ENCODE measurements at regions not wholly inside any gene's neighbourhood (a gene's known extent, or its start where the extent isn't known, plus 50 kb on each side); places are given as distances from the start of the nearest gene placed in this dataset.

DNA sequence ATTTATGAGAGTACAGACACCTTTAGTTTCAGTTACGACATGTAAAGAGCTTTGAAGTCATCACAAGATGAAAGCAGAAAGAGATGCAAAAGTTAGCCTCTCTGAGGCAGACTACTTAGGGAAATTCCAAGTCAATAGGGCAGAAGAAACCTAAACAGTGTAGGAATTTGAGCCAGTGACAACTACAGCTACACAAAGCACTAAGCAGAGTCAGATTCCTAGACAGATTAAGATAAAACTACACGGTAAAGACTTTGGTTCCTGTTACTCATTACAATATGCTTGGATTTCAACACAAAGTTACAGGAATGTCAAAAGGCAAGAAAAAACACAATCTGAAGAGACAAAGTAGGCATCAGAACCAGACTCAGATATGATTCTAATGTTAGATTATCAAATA is 1302.3 kb downstream of the FSCB start:
- Histone ChIP-seq H3K9me3 (no peaks in the 10 kb centered on the region), H3K4me1 (no peaks in the 10 kb centered on the region), H3K36me3 (no peaks in the 10 kb centered on the region), H3K4me3 (no peak overlapping the region), H3K27me3 (replicated peaks in 1 of 7) (no peaks in the 10 kb centered on the region), H3K27ac (no peak overlapping the region)
- intact Hi-C loops (cut with DNase I; ENCODE audit: low total_unique reads): no loop called here
- no peak for DNase-seq
- 67 to 83% (median 74%) methylated on average over 2 of the region's 2 CpGs for WGBS, 5 donors
- TF ChIP-seq POLR2A (IDR thresholded peaks at IDR 0.05): no peak
- TF ChIP-seq, protein P1, sequence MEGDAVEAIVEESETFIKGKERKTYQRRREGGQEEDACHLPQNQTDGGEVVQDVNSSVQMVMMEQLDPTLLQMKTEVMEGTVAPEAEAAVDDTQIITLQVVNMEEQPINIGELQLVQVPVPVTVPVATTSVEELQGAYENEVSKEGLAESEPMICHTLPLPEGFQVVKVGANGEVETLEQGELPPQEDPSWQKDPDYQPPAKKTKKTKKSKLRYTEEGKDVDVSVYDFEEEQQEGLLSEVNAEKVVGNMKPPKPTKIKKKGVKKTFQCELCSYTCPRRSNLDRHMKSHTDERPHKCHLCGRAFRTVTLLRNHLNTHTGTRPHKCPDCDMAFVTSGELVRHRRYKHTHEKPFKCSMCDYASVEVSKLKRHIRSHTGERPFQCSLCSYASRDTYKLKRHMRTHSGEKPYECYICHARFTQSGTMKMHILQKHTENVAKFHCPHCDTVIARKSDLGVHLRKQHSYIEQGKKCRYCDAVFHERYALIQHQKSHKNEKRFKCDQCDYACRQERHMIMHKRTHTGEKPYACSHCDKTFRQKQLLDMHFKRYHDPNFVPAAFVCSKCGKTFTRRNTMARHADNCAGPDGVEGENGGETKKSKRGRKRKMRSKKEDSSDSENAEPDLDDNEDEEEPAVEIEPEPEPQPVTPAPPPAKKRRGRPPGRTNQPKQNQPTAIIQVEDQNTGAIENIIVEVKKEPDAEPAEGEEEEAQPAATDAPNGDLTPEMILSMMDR (IDR thresholded peaks at IDR 0.05 in 8 of 11, conservative IDR thresholded peaks at IDR 0.05 in 3 of 11): no peak
- no peak for TF ChIP-seq POLR2AphosphoS5 (IDR thresholded peaks at IDR 0.05)

DNA sequence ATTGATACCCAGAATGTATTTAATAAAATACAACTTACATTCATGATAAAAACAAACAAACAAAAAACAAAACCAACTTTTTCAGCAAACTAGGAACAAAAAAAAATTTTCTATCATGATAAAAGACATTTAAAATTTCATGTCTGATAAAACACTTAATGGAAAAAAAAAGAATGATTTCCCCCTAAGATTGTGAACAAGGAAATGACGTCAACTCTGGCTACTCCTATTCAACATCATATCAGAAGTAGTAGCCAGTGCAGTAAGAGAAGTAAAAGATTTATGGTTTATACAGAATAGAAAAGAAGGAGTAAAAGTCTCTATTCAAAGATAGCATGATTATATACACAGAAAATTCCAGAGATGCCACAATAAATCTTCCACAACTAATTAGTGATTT is 1306.6 kb downstream of the FSCB start:
- H3K4me1 ChIP-seq: no peaks in the 10 kb centered on the region
- no peak for DNase-seq
- WGBS, 5 donors: 54 to 83% (median 76%) methylated on average over 1 of the region's 1 CpG
- intact Hi-C loops (cut with DNase I; ENCODE audit: low total_unique reads): no loop called here
- no peaks in the 10 kb centered on the region for H3K36me3 ChIP-seq
- H3K9me3 ChIP-seq: no peaks in the 10 kb centered on the region
- TF ChIP-seq POLR2AphosphoS5 (IDR thresholded peaks at IDR 0.05) (no peak), POLR2A (IDR thresholded peaks at IDR 0.05) (no peak)
- TF ChIP-seq, protein P1 (IDR thresholded peaks at IDR 0.05 in 8 of 11, conservative IDR thresholded peaks at IDR 0.05 in 3 of 11): no peak
- H3K4me3 ChIP-seq: no peak overlapping the region
- no peak overlapping the region for H3K27ac ChIP-seq
- no peaks in the 10 kb centered on the region for H3K27me3 ChIP-seq (replicated peaks in 1 of 7)

DNA sequence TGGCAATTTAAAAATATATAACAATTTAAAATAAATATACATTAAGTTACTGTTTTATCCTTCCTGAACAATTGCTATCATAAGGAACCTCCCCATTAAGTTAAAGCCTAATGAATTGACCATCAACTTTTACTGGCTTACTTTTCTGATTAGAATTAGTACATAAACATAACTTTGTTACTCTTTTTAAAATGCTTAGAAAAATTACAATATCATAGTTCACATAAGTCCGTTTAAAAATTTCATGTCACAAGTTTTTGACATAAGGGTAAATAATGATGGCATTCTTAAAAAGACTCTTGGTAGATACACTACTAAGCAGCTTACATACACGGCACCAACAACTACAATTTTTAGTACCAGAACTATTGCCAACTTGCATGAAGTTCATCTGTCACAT is 1308.6 kb downstream of the FSCB start:
- Histone ChIP-seq H3K9me3 (no peaks in the 10 kb centered on the region), H3K27ac (no peak overlapping the region), H3K27me3 (replicated peaks in 1 of 7) (no peaks in the 10 kb centered on the region), H3K4me3 (no peak overlapping the region), H3K36me3 (no peaks in the 10 kb centered on the region), H3K4me1 (no peaks in the 10 kb centered on the region)
- 84 to 90% (median 85%) methylated on average over 2 of the region's 2 CpGs for WGBS, 5 donors
- no peak for DNase-seq
- TF ChIP-seq POLR2AphosphoS5 (IDR thresholded peaks at IDR 0.05) (no peak), POLR2A (IDR thresholded peaks at IDR 0.05) (no peak)
- TF ChIP-seq, protein P1 (IDR thresholded peaks at IDR 0.05 in 8 of 11, conservative IDR thresholded peaks at IDR 0.05 in 3 of 11): no peak
- intact Hi-C loops (cut with DNase I; ENCODE audit: low total_unique reads): no loop called here

DNA sequence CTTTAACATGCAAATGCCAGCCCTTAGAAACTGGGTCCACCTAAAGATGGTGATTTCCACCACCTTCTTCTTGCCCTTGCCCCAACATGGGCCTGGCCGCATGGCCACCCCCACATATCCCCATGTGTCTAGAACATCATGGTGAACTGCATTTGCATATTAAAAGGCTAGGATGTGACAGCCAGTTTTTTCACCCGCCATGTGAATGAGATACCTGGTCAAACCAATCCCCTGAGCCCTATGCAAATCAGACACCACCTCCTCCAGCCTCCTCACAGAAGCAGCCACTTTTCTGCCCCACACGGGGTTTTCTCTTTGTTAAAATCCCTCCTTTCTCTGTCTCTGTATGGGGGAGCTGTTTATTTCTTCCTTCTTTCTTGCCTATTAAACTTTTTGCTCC is 1322.5 kb downstream of the FSCB start:
- WGBS, 5 donors: 72 to 88% (median 79%) methylated on average over 3 of the region's 3 CpGs
- peaks cover 0 to 27% (median 14%) of the 10 kb centered on the region in 8 donors for H3K9me3 ChIP-seq
- H3K4me1 ChIP-seq: no peaks in the 10 kb centered on the region
- TF ChIP-seq POLR2AphosphoS5 (IDR thresholded peaks at IDR 0.05): no peak
- no peak for TF ChIP-seq POLR2A (IDR thresholded peaks at IDR 0.05)
- TF ChIP-seq, protein P1 (IDR thresholded peaks at IDR 0.05 in 8 of 11, conservative IDR thresholded peaks at IDR 0.05 in 3 of 11): no peak
- H3K27me3 ChIP-seq (replicated peaks in 1 of 7): no peaks in the 10 kb centered on the region
- intact Hi-C loops (cut with DNase I; ENCODE audit: low total_unique reads): no loop called here
- no peaks in the 10 kb centered on the region for H3K36me3 ChIP-seq
- H3K4me3 ChIP-seq: no peak overlapping the region
- H3K27ac ChIP-seq: no peak overlapping the region
- DNase-seq: no peak

All from spleen (tissue), 11 donors.